BJ (cell line): ENCODE measurements at regions not wholly inside any gene's neighbourhood (a gene's known extent, or its start where the extent isn't known, plus 50 kb on each side); places are given as distances from the start of the nearest gene placed in this dataset.

Source experiments
- CTCF ChIA-PET: fragments of 350-600 bp; formaldehyde crosslinking; extraction: SDS; loops from one replicate; lab custom pipeline; 2021; ENCODE audit warnings: antibody characterized with exemption, inconsistent platforms; lab: Yijun Ruan, JAX
- POLR2A ChIA-PET: fragments of 300-600 bp; sonication (Branson Sonifier 250); formaldehyde crosslinking; extraction: SDS; loops from one replicate; lab custom pipeline; 2021; ENCODE audit warnings: antibody characterized with exemption; lab: Charles Lee
- DNase-seq: peaks from one replicate; pipeline ENCODE4 v3.0.0-alpha.2; 2011; ENCODE audit warnings: low read depth
- H3K27me3 ChIP-seq: 2 replicates; pipeline ENCODE4 v1.6.0; 2011; ENCODE audit warnings: low read length; ENCODE audit not compliant: control insufficient read depth, insufficient read depth
- H3K36me3 ChIP-seq: 2 replicates; pipeline ENCODE4 v1.5.1; 2011; ENCODE audit warnings: low read length; ENCODE audit not compliant: control insufficient read depth, insufficient read depth
- H3K4me3 ChIP-seq: 2 replicates; pipeline ENCODE4 v1.5.1; 2011; ENCODE audit warnings: low read depth, mild to moderate bottlenecking, control low read depth, low read length
- TF ChIP-seq, protein P1 (sequence below): IDR thresholded peaks from 2 replicates; pipeline ENCODE4 v1.5.1; 2011; ENCODE audit warnings: low read depth, mild to moderate bottlenecking, control low read depth, inconsistent platforms, low read length, moderate library complexity; ENCODE audit not compliant: insufficient read depth

- DNase-seq: no peak
- TF ChIP-seq, protein P1, sequence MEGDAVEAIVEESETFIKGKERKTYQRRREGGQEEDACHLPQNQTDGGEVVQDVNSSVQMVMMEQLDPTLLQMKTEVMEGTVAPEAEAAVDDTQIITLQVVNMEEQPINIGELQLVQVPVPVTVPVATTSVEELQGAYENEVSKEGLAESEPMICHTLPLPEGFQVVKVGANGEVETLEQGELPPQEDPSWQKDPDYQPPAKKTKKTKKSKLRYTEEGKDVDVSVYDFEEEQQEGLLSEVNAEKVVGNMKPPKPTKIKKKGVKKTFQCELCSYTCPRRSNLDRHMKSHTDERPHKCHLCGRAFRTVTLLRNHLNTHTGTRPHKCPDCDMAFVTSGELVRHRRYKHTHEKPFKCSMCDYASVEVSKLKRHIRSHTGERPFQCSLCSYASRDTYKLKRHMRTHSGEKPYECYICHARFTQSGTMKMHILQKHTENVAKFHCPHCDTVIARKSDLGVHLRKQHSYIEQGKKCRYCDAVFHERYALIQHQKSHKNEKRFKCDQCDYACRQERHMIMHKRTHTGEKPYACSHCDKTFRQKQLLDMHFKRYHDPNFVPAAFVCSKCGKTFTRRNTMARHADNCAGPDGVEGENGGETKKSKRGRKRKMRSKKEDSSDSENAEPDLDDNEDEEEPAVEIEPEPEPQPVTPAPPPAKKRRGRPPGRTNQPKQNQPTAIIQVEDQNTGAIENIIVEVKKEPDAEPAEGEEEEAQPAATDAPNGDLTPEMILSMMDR: no peak
- ChIA-PET POLR2A (no interaction called here), CTCF (no interaction called here)
- H3K4me3 ChIP-seq: no peak overlapping the region
- H3K36me3 ChIP-seq: no peaks in the 10 kb centered on the region
- no peaks in the 10 kb centered on the region for H3K27me3 ChIP-seq
Observed at GRCh38 chr4:31585503-31585902, 865.3 kb downstream of the PCDH7 start.

DNA sequence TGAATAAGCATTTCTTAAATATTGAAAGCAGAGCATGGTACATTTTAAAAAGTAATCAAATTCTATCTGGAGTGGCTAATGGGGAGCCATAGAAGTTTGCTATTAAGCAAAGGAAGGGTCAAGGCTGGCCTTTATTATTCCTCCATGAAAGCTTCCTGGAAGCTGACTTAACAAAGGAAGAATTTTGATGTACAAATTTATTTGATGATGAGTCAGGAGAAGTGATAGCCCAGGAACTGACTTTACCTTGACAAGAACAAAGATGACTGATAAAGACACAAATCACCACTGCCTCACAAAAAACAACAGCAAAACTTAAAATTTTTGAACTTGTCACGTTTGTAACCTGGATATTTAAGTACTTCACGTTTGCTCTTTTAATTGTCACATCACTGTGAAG, 872.1 kb downstream of the PCDH7 start:
- no peak for DNase-seq
- ChIA-PET POLR2A (no interaction called here), CTCF (no interaction called here)
- no peak overlapping the region for H3K4me3 ChIP-seq
- H3K36me3 ChIP-seq: no peaks in the 10 kb centered on the region
- TF ChIP-seq, protein P1: no peak
- no peaks in the 10 kb centered on the region for H3K27me3 ChIP-seq

DNA sequence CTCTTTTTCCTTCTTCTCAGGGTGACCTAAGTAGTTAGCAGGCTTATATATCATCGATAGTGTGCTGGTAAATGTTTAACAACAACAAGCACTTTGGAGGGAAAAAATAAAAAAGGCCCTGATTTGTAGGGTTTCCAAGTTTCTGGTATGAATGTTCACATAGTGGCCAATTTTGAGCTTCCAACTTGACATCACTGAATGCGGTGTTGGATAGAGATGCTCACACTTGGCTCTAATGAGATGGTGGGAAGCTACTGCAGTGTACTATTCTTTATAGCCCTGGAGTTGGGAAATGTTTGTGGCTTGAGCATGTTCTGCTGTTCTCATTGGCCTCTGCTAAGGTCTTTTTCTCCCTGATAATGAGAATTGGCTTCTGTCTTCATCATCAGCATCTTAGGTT, 875.3 kb downstream of the PCDH7 start:
- Histone ChIP-seq H3K27me3 (no peaks in the 10 kb centered on the region), H3K36me3 (no peaks in the 10 kb centered on the region), H3K4me3 (no peak overlapping the region)
- DNase-seq: no peak
- ChIA-PET CTCF (no interaction called here), POLR2A (no interaction called here)
- TF ChIP-seq, protein P1: no peak

DNA sequence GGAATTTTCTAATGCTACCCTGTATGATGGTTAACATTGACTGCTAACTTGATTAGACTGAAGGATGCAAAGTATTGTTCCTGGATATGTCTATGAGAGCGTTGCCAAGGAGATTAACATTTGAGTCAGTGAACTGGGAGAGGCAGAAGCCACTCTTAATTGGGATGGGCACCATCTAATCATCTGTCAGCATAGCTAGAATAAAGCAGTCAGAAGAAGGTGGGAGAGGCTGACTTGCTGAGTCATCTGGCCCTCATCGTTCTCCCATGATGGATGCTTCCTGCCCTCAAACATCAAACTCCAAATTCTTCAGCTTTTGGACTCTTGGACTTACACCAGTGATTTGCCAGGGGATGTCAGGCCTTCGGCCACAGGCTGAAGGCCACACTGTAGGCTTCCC, 878.5 kb downstream of the PCDH7 start:
- H3K36me3 ChIP-seq: no peaks in the 10 kb centered on the region
- TF ChIP-seq, protein P1: no peak
- CTCF ChIA-PET: no interaction called here

GRCh38 chr4:31601793-31602192, 881.6 kb downstream of the PCDH7 start:
- no peaks in the 10 kb centered on the region for H3K36me3 ChIP-seq
- ChIA-PET POLR2A (no interaction called here), CTCF (no interaction called here)
- H3K4me3 ChIP-seq: no peak overlapping the region
- no peak for DNase-seq
- TF ChIP-seq, protein P1: no peak
- H3K27me3 ChIP-seq: no peaks in the 10 kb centered on the region

More for the DNA sequence above, 878.5 kb downstream of the PCDH7 start:
- H3K27me3 ChIP-seq: no peaks in the 10 kb centered on the region
- POLR2A ChIA-PET: no interaction called here
- no peak for DNase-seq
- no peak overlapping the region for H3K4me3 ChIP-seq
